MCF 10A (cell line): ENCODE measurements at regions not wholly inside any gene's neighbourhood (a gene's known extent, or its start where the extent isn't known, plus 50 kb on each side); places are given as distances from the start of the nearest gene placed in this dataset.
"Not testable (repeated sequence)": the region's sequence is repeated elsewhere in the genome, so short reads cannot be mapped to it uniquely, and the experiment has no call there.

Experiments used
- BruUV-seq: library from RNA; stranded (reverse); fragments of 400-500 nt; replicated peaks from 2 replicates; lab custom pipeline; 2021; lab: Mats Ljungman, UMichigan
- CTCF ChIA-PET: fragments of 300-600 bp; sonication (Branson Sonifier 250); formaldehyde crosslinking; extraction: SDS; loops from one replicate; lab custom pipeline; 2021; ENCODE audit warnings: antibody characterized with exemption, inconsistent platforms; lab: Yijun Ruan, JAX
- POLR2A ChIA-PET: fragments of 300-600, 350-650 bp; sonication (Branson Sonifier 250); formaldehyde crosslinking; extraction: SDS; loops from one replicate; lab custom pipeline; 2020; ENCODE audit warnings: antibody characterized with exemption, inconsistent platforms; lab: Yijun Ruan, JAX
- DNase-seq: peaks from one replicate; pipeline ENCODE4 v3.0.0-alpha.2; 2018; ENCODE audit not compliant: unreplicated experiment
- H3K27ac Mint-ChIP-seq: one replicate; pipeline ENCODE4 v1.8.0; 2022; ENCODE audit warnings: mild to moderate bottlenecking, low read depth, mixed read lengths; ENCODE audit not compliant: unreplicated experiment
- H3K27me3 Mint-ChIP-seq: one replicate; pipeline ENCODE4 v1.8.0; 2022; ENCODE audit warnings: mixed read lengths; ENCODE audit not compliant: insufficient read depth, unreplicated experiment
- H3K36me3 Mint-ChIP-seq: one replicate; pipeline ENCODE4 v1.8.0; 2022; ENCODE audit warnings: mild to moderate bottlenecking, moderate library complexity, mixed read lengths; ENCODE audit not compliant: insufficient read depth, unreplicated experiment
- H3K4me1 Mint-ChIP-seq: one replicate; pipeline ENCODE4 v1.8.0; 2022; ENCODE audit warnings: mixed read lengths; ENCODE audit not compliant: insufficient read depth, unreplicated experiment
- H3K4me3 Mint-ChIP-seq: one replicate; pipeline ENCODE4 v1.8.0; 2022; ENCODE audit warnings: mild to moderate bottlenecking, moderate library complexity, mixed read lengths; ENCODE audit not compliant: unreplicated experiment
- H3K9me3 Mint-ChIP-seq: one replicate; pipeline ENCODE4 v1.8.0; 2022; ENCODE audit warnings: mixed read lengths; ENCODE audit not compliant: unreplicated experiment
- intact Hi-C: fragments of 100-400 bp; cut with micrococcal nuclease; formaldehyde crosslinking; loops from 2 replicates; pipeline ENCODE4 v1.14.1; 2022
- TF ChIP-seq, protein P1 (sequence below): fragments of 200-600 bp; IDR thresholded peaks from one replicate; pipeline ENCODE4 v1.8.0; 2022; ENCODE audit warnings: antibody characterized with exemption, mild to moderate bottlenecking; ENCODE audit not compliant: unreplicated experiment

DNA sequence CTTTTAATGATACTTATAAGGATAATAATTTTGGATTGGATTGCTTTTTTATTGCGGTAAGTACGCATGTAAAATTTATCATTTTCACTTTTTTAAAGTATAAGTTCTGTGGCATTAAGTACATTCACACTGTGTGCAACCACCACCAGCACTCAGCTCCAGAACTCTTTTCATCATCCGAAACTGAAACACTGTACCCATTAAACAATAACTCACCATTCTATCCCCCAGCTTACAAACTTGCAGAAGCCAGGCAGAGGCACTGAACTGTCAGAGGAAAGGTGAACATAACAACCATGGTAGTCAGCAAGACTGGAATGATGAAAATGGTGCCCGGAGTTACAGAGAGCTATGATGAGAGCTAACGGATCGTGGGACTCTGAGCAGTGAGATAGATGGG lies 465.9 kb downstream of the ADCYAP1 start:
- Mint-ChIP-seq H3K36me3 (no peaks in the 10 kb centered on the region), H3K9me3 (no peaks in the 10 kb centered on the region), H3K4me3 (no peak overlapping the region), H3K27ac (no peak overlapping the region), H3K4me1 (no peaks in the 10 kb centered on the region), H3K27me3 (no peaks in the 10 kb centered on the region)
- POLR2A ChIA-PET: no interaction called here
- CTCF ChIA-PET: interaction anchor here (0.6 kb wide), 1 partner anchor 580 kb away, joined by 3 read pairs; no protein-coding TSS in a partner anchor
- DNase-seq: no peak
- intact Hi-C loops: no loop called here
- TF ChIP-seq, protein P1, sequence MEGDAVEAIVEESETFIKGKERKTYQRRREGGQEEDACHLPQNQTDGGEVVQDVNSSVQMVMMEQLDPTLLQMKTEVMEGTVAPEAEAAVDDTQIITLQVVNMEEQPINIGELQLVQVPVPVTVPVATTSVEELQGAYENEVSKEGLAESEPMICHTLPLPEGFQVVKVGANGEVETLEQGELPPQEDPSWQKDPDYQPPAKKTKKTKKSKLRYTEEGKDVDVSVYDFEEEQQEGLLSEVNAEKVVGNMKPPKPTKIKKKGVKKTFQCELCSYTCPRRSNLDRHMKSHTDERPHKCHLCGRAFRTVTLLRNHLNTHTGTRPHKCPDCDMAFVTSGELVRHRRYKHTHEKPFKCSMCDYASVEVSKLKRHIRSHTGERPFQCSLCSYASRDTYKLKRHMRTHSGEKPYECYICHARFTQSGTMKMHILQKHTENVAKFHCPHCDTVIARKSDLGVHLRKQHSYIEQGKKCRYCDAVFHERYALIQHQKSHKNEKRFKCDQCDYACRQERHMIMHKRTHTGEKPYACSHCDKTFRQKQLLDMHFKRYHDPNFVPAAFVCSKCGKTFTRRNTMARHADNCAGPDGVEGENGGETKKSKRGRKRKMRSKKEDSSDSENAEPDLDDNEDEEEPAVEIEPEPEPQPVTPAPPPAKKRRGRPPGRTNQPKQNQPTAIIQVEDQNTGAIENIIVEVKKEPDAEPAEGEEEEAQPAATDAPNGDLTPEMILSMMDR: no peak
- no TSS peak for BruUV-seq

DNA sequence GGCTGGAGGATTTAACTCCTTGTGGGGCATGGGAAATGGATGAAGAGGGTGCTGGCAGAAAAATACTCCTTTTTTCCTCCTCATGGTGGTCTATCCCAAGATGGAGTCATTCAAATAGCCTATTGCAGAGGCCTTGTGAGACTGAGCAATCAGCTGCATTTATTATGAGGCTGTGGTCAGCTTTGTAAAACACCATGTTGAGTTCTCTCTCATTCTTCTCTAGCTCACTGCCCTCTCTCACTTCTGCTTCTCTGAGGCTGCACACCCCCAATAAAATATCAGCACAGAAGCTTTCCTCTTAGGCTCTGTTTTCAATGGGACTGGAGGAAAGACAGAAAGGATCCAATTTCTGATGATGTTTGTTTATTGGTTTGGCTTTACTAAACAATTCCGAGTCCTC lies 467.1 kb downstream of the ADCYAP1 start:
- CTCF ChIA-PET: no interaction called here
- DNase-seq: no peak
- Mint-ChIP-seq H3K4me1 (no peaks in the 10 kb centered on the region), H3K27ac (no peak overlapping the region), H3K36me3 (no peaks in the 10 kb centered on the region), H3K4me3 (no peak overlapping the region), H3K9me3 (no peaks in the 10 kb centered on the region), H3K27me3 (no peaks in the 10 kb centered on the region)
- POLR2A ChIA-PET: no interaction called here
- TF ChIP-seq, protein P1: no peak
- intact Hi-C loops: no loop called here
- BruUV-seq: no TSS peak

GRCh38 chr18:1383465-1383864 lies 478.8 kb downstream of the ADCYAP1 start:
- POLR2A ChIA-PET: no interaction called here

GRCh38 chr18:1388468-1388867 lies 483.8 kb downstream of the ADCYAP1 start:
- H3K4me3 Mint-ChIP-seq, POLR2A ChIA-PET, H3K36me3 Mint-ChIP-seq, H3K4me1 Mint-ChIP-seq, DNase-seq, CTCF ChIA-PET, H3K27ac Mint-ChIP-seq, intact Hi-C loops, H3K27me3 Mint-ChIP-seq, BruUV-seq: not testable (repeated sequence)
- H3K9me3 Mint-ChIP-seq: peaks cover 27% of the 10 kb centered on the region

More at GRCh38 chr18:1383465-1383864, 478.8 kb downstream of the ADCYAP1 start:
- BruUV-seq: no TSS peak
- H3K27me3 Mint-ChIP-seq: no peaks in the 10 kb centered on the region
- DNase-seq: no peak
- H3K4me1 Mint-ChIP-seq: no peaks in the 10 kb centered on the region
- CTCF ChIA-PET: no interaction called here
- H3K36me3 Mint-ChIP-seq: no peaks in the 10 kb centered on the region
- H3K4me3 Mint-ChIP-seq: no peak overlapping the region
- peaks cover 27% of the 10 kb centered on the region for H3K9me3 Mint-ChIP-seq
- no peak overlapping the region for H3K27ac Mint-ChIP-seq
- intact Hi-C loops: no loop called here
- TF ChIP-seq, protein P1: no peak

- Mint-ChIP-seq H3K9me3 (peaks cover 12% of the 10 kb centered on the region), H3K4me3 (no peak overlapping the region), H3K4me1 (no peaks in the 10 kb centered on the region), H3K27me3 (no peaks in the 10 kb centered on the region), H3K36me3 (no peaks in the 10 kb centered on the region), H3K27ac (no peak overlapping the region)
- TF ChIP-seq, protein P1: no peak
- no peak for DNase-seq
- BruUV-seq: no TSS peak
- CTCF ChIA-PET: interaction anchor here (0.6 kb wide), 1 partner anchor 101 kb away, joined by 3 read pairs; no protein-coding TSS in a partner anchor
- POLR2A ChIA-PET: no interaction called here
- intact Hi-C loops: no loop called here
These were observed 487.4 kb downstream of the ADCYAP1 start for GRCh38 chr18:1392046-1392445.
